GM23338 (cell line): ENCODE measurements at regions not wholly inside any gene's neighbourhood (a gene's known extent, or its start where the extent isn't known, plus 50 kb on each side); places are given as distances from the start of the nearest gene placed in this dataset.

Experiments used
- ATAC-seq: fragments of 200-7000 bp; cut with Tn5 transposase; 3 replicates; pipeline ENCODE4 v1.9.1; 2020
- DNase-seq: peaks from one replicate; pipeline ENCODE4 v3.0.0-alpha.2; 2015; ENCODE audit warnings: low spot score
- H2AFZ ChIP-seq: fragments of 200-600 bp; sonication (generic); 2 replicates; pipeline ENCODE4 v1.8.0; 2016; ENCODE audit warnings: antibody characterized with exemption, mild to moderate bottlenecking, moderate library complexity
- H3F3A ChIP-seq: fragments of 200-600 bp; sonication (generic); replicated peaks from 2 replicates; pipeline ENCODE4 v1.8.0; 2017; ENCODE audit warnings: antibody characterized with exemption, mixed run types, low read depth
- H3K27ac ChIP-seq: fragments of 200-600 bp; sonication (generic); 2 replicates; pipeline ENCODE4 v1.6.1; 2016; ENCODE audit warnings: low read depth
- H3K27me3 ChIP-seq: fragments of 200-600 bp; sonication (generic); 2 replicates; pipeline ENCODE4 v1.8.0; 2016; ENCODE audit warnings: mild to moderate bottlenecking, mixed run types, moderate library complexity; ENCODE audit not compliant: insufficient read depth
- H3K36me3 ChIP-seq: fragments of 200-600 bp; sonication (generic); 2 replicates; pipeline ENCODE4 v1.8.0; 2016; ENCODE audit warnings: mild to moderate bottlenecking; ENCODE audit not compliant: insufficient read depth
- H3K4me1 ChIP-seq: fragments of 200-600 bp; sonication (generic); 2 replicates; pipeline ENCODE4 v1.8.0; 2016; ENCODE audit warnings: mild to moderate bottlenecking, moderate library complexity; ENCODE audit not compliant: insufficient read depth
- H3K4me2 ChIP-seq: fragments of 200-600 bp; sonication (generic); 2 replicates; pipeline ENCODE4 v1.7.1; 2017; ENCODE audit warnings: mixed run types
- H3K4me3 ChIP-seq: fragments of 200-600 bp; sonication (generic); 2 replicates; pipeline ENCODE4 v1.6.1; 2016; ENCODE audit warnings: mixed run types
- H3K79me2 ChIP-seq: fragments of 200-600 bp; sonication (generic); replicated peaks from 2 replicates; pipeline ENCODE4 v1.8.0; 2017; ENCODE audit warnings: mild to moderate bottlenecking; ENCODE audit not compliant: insufficient read depth
- H3K9me2 ChIP-seq: fragments of 200-600 bp; sonication (generic); 2 replicates; pipeline ENCODE4 v1.8.0; 2017; ENCODE audit not compliant: insufficient read depth
- H4K20me1 ChIP-seq: fragments of 200-600 bp; sonication (generic); replicated peaks from 2 replicates; pipeline ENCODE4 v1.8.0; 2017; ENCODE audit warnings: mild to moderate bottlenecking; ENCODE audit not compliant: insufficient read depth
- H3K27ac Mint-ChIP-seq: 2 replicates; pipeline ENCODE4 v1.8.0; 2020; ENCODE audit warnings: inconsistent platforms, mild to moderate bottlenecking, moderate library complexity, mixed read lengths
- H3K27me3 Mint-ChIP-seq: 3 replicates; pipeline ENCODE4 v1.8.0; 2022; ENCODE audit warnings: low read depth, mild to moderate bottlenecking, moderate library complexity, mixed read lengths, inconsistent platforms; ENCODE audit not compliant: insufficient read depth, poor library complexity
- H3K36me3 Mint-ChIP-seq: 3 replicates; pipeline ENCODE4 v1.8.0; 2021; ENCODE audit warnings: low read depth, mild to moderate bottlenecking, inconsistent platforms, moderate library complexity, mixed read lengths
- H3K4me1 Mint-ChIP-seq: 3 replicates; pipeline ENCODE4 v1.8.0; 2020; ENCODE audit warnings: mild to moderate bottlenecking, inconsistent platforms, mixed read lengths
- H3K4me3 Mint-ChIP-seq: 3 replicates; pipeline ENCODE4 v1.8.0; 2021; ENCODE audit warnings: moderate library complexity, mild to moderate bottlenecking, inconsistent platforms, mixed read lengths
- H3K9me3 Mint-ChIP-seq: 3 replicates; pipeline ENCODE4 v1.8.0; 2020; ENCODE audit warnings: moderate library complexity, mild to moderate bottlenecking, inconsistent platforms, mixed read lengths
- CREB1 ChIP-seq: fragments of 250-450 bp; sonication (Bioruptor Pico); IDR thresholded peaks from 2 replicates; pipeline ENCODE4 v1.5.0; 2020; ENCODE audit warnings: low read depth, mild to moderate bottlenecking, moderate library complexity
- CTCF ChIP-seq, 2 experiments: fragments of 200-600 bp in 1 of 2; sonication (generic) in 1 of 2; conservative IDR thresholded peaks; 2 replicates each; pipeline versions ENCODE4 v1.5.1 to v1.6.1; 2016 to 2017; ENCODE audit warnings: antibody characterized with exemption in 2 of 2, low read depth in 2 of 2, mild to moderate bottlenecking in 2 of 2, moderate library complexity in 1 of 2
- EZH2 ChIP-seq: fragments of 200-600 bp; sonication (generic); IDR thresholded peaks from one replicate; pipeline ENCODE4 v1.8.0; 2017; ENCODE audit warnings: antibody characterized with exemption, mild to moderate bottlenecking, low read depth; ENCODE audit not compliant: unreplicated experiment
- EZH2phosphoT487 ChIP-seq: fragments of 200-600 bp; sonication (generic); IDR thresholded peaks from one replicate; pipeline ENCODE4 v1.8.1; 2018; ENCODE audit warnings: antibody characterized with exemption; ENCODE audit not compliant: unreplicated experiment
- JUNB ChIP-seq: IDR thresholded peaks from one replicate; pipeline ENCODE4 v1.6.1; 2016; ENCODE audit warnings: antibody characterized with exemption; ENCODE audit not compliant: unreplicated experiment
- NANOG ChIP-seq: IDR thresholded peaks from 2 replicates; pipeline ENCODE4 v1.6.1; 2016; ENCODE audit warnings: antibody characterized with exemption, borderline replicate concordance
- POLR2AphosphoS5 ChIP-seq: IDR thresholded peaks from 2 replicates; pipeline ENCODE4 v1.6.1; 2016; ENCODE audit warnings: antibody characterized with exemption, low read depth
- STAT1 ChIP-seq: IDR thresholded peaks from one replicate; pipeline ENCODE4 v1.6.1; 2016; ENCODE audit warnings: antibody characterized with exemption; ENCODE audit not compliant: unreplicated experiment
- ZNF114 ChIP-seq: fragments of 250-450 bp; sonication (Bioruptor Pico); IDR thresholded peaks from 2 replicates; pipeline ENCODE4 v1.5.0; 2020; ENCODE audit warnings: mild to moderate bottlenecking, moderate library complexity
- ZNF331 ChIP-seq: fragments of 250-450 bp; sonication (Bioruptor Pico); IDR thresholded peaks from 2 replicates; pipeline ENCODE4 v1.5.0; 2020; ENCODE audit warnings: low read depth, mild to moderate bottlenecking, moderate library complexity
- ZNF462 ChIP-seq: fragments of 250-450 bp; sonication (Bioruptor Pico); IDR thresholded peaks from 2 replicates; pipeline ENCODE4 v1.5.0; 2020; ENCODE audit warnings: mild to moderate bottlenecking, moderate library complexity
- TF ChIP-seq, protein P1 (sequence below): IDR thresholded peaks from one replicate; pipeline ENCODE4 v1.6.1; 2018; ENCODE audit warnings: antibody characterized with exemption; ENCODE audit not compliant: unreplicated experiment

- TF ChIP-seq JUNB, result no peak
- Histone ChIP-seq H3K9me2 (no peaks in the 10 kb centered on the region), H3K36me3 (no peaks in the 10 kb centered on the region), H3K4me1 (no peaks in the 10 kb centered on the region), H3K27ac (no peak overlapping the region), H3K4me2 (no peak overlapping the region), H2AFZ (no peak overlapping the region), H3F3A (no peaks in the 10 kb centered on the region), H4K20me1 (no peaks in the 10 kb centered on the region), H3K79me2 (no peaks in the 10 kb centered on the region), H3K27me3 (no peaks in the 10 kb centered on the region), H3K4me3 (no peak overlapping the region)
- DNase-seq, result no peak
- no peak overlapping the region for H3K4me3 Mint-ChIP-seq
- no peaks in the 10 kb centered on the region for H3K27me3 Mint-ChIP-seq
- no peak overlapping the region for H3K27ac Mint-ChIP-seq
- no peaks in the 10 kb centered on the region for H3K4me1 Mint-ChIP-seq
- no peak for ATAC-seq
- no peaks in the 10 kb centered on the region for H3K36me3 Mint-ChIP-seq
- H3K9me3 Mint-ChIP-seq, result no peaks in the 10 kb centered on the region
Measured at GRCh38 chr5:121377461-121377860, 474.2 kb upstream of the FTMT start.

GRCh38 chr5:121378046-121378445 lies 473.6 kb upstream of the FTMT start:
- Histone ChIP-seq H3K4me3 (no peak overlapping the region), H3K4me2 (no peak overlapping the region), H4K20me1 (no peaks in the 10 kb centered on the region), H3K9me2 (no peaks in the 10 kb centered on the region), H3K79me2 (no peaks in the 10 kb centered on the region), H3K27ac (no peak overlapping the region), H2AFZ (no peak overlapping the region), H3F3A (no peaks in the 10 kb centered on the region), H3K36me3 (no peaks in the 10 kb centered on the region), H3K4me1 (no peaks in the 10 kb centered on the region), H3K27me3 (no peaks in the 10 kb centered on the region)
- Mint-ChIP-seq H3K9me3 (no peaks in the 10 kb centered on the region), H3K27me3 (no peaks in the 10 kb centered on the region), H3K27ac (no peak overlapping the region), H3K4me1 (no peaks in the 10 kb centered on the region), H3K4me3 (no peak overlapping the region), H3K36me3 (no peaks in the 10 kb centered on the region)
- no peak for DNase-seq
- no peak for ATAC-seq
- no peak for TF ChIP-seq EZH2phosphoT487
- TF ChIP-seq JUNB, result no peak
- no peak for TF ChIP-seq STAT1
- no peak for TF ChIP-seq EZH2
- no peak for TF ChIP-seq CTCF (conservative IDR thresholded peaks at IDR 0.05; ENCODE audit: low read depth in 2 of 2)
- TF ChIP-seq, protein P1, sequence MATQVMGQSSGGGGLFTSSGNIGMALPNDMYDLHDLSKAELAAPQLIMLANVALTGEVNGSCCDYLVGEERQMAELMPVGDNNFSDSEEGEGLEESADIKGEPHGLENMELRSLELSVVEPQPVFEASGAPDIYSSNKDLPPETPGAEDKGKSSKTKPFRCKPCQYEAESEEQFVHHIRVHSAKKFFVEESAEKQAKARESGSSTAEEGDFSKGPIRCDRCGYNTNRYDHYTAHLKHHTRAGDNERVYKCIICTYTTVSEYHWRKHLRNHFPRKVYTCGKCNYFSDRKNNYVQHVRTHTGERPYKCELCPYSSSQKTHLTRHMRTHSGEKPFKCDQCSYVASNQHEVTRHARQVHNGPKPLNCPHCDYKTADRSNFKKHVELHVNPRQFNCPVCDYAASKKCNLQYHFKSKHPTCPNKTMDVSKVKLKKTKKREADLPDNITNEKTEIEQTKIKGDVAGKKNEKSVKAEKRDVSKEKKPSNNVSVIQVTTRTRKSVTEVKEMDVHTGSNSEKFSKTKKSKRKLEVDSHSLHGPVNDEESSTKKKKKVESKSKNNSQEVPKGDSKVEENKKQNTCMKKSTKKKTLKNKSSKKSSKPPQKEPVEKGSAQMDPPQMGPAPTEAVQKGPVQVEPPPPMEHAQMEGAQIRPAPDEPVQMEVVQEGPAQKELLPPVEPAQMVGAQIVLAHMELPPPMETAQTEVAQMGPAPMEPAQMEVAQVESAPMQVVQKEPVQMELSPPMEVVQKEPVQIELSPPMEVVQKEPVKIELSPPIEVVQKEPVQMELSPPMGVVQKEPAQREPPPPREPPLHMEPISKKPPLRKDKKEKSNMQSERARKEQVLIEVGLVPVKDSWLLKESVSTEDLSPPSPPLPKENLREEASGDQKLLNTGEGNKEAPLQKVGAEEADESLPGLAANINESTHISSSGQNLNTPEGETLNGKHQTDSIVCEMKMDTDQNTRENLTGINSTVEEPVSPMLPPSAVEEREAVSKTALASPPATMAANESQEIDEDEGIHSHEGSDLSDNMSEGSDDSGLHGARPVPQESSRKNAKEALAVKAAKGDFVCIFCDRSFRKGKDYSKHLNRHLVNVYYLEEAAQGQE, result no peak
- no peak for TF ChIP-seq CREB1 (CRISPR knock-in tag)
- TF ChIP-seq ZNF462 (CRISPR knock-in tag), result no peak
- no peak for TF ChIP-seq ZNF114 (CRISPR knock-in tag)
- TF ChIP-seq NANOG, result no peak
- no peak for TF ChIP-seq POLR2AphosphoS5
- no peak for TF ChIP-seq ZNF331 (CRISPR knock-in tag)
